ENCODE measurements at regions not wholly inside any gene's neighbourhood (a gene's known extent, or its start where the extent isn't known, plus 50 kb on each side); places are given as distances from the start of the nearest gene placed in this dataset.
"Not testable (repeated sequence)": the region's sequence is repeated elsewhere in the genome, so short reads cannot be mapped to it uniquely, and the experiment has no call there.

DNA sequence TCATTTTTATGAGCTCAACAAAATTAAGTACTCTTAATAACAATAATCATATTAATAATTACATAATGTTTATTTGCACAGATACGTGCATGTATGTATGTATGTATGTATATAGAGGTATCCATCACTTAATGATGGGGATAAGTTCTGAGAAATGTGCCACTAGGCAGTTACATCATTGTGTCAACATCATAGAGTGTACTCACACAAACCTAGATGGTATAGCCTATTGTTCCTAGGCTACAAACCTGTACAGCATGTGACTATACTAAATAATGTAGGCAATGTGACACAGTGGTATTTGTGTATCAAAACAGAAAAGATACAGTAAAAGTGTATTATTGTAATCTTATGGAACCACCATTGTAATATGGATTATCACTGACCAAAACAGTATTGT, 874.7 kb upstream of the GBE1 start:
- no peak for DNase-seq
- no peak overlapping the region for H3K9ac ChIP-seq
- no peaks in the 10 kb centered on the region for H4K20me1 ChIP-seq (ENCODE audit: insufficient read depth)
- H3K79me2 ChIP-seq (ENCODE audit: insufficient read depth), result no peaks in the 10 kb centered on the region
- no peaks in the 10 kb centered on the region for H3K9me3 ChIP-seq (ENCODE audit: low read depth)
- no peaks in the 10 kb centered on the region for H3K27me3 ChIP-seq (replicated peaks; ENCODE audit: insufficient read depth)
- in situ Hi-C loops (cut with MboI), result no loop called here
- H3K9me2 ChIP-seq (ENCODE audit: insufficient read depth), result no peaks in the 10 kb centered on the region
- no peaks in the 10 kb centered on the region for H3F3A ChIP-seq (ENCODE audit: insufficient read depth)
- no peak overlapping the region for H3K4me3 ChIP-seq
- 2 to 15% methylated on average over 1 of the region's 1 CpG for whole genome bisulfite sequencing, 2 experiments (ENCODE audit: low coverage in 1 of 2, low lambda C conversion rate in 2 of 2, missing lambda C conversion rate in 2 of 2)
- H3K4me1 ChIP-seq (ENCODE audit: insufficient read depth), result no peaks in the 10 kb centered on the region
- no peak overlapping the region for H2AFZ ChIP-seq
- TF ChIP-seq EZH2phosphoT487 (IDR thresholded peaks at IDR 0.05; ENCODE audit: insufficient read depth, low read depth) (no peak), EZH2 (IDR thresholded peaks at IDR 0.05; ENCODE audit: insufficient read depth, poor library complexity, severe bottlenecking) (no peak)
- no peaks in the 10 kb centered on the region for H3K36me3 ChIP-seq (ENCODE audit: low read depth)
- H3K27ac ChIP-seq, result no peak overlapping the region
- no peak overlapping the region for H3K4me2 ChIP-seq (ENCODE audit: unreplicated experiment)

DNA sequence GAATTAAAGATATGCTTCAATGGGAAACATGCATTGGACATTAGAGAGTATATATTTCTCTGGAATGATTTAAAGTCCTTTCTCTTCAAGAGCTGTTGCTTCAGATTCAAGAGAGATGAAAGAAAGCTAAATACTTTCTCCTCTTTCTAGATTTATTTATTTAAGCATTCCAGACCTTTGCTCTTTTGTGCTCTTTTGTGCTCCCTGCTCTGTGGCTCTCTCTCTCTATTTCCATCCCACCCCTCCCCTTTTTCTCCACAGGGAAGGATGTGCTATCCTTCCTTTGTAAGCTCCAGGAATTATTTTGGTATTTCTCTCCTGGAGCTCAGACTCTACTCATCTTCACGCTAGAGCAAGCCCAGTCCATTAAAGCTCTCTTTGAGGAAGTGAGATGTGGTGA, 871.9 kb upstream of the GBE1 start:
- 9 to 24% methylated on average over 1 of the region's 1 CpG for WGBS, 2 experiments (ENCODE audit: low coverage in 1 of 2, low lambda C conversion rate in 2 of 2, missing lambda C conversion rate in 2 of 2)
- in situ Hi-C loops (cut with MboI), result no loop called here
- Histone ChIP-seq H3K79me2 (ENCODE audit: insufficient read depth) (no peaks in the 10 kb centered on the region), H3F3A (ENCODE audit: insufficient read depth) (no peaks in the 10 kb centered on the region), H3K27ac (no peak overlapping the region), H3K4me1 (ENCODE audit: insufficient read depth) (no peaks in the 10 kb centered on the region), H2AFZ (no peak overlapping the region), H3K27me3 (replicated peaks; ENCODE audit: insufficient read depth) (no peaks in the 10 kb centered on the region), H3K9me3 (ENCODE audit: low read depth) (no peaks in the 10 kb centered on the region), H4K20me1 (ENCODE audit: insufficient read depth) (no peaks in the 10 kb centered on the region), H3K4me3 (no peak overlapping the region), H3K9me2 (ENCODE audit: insufficient read depth) (no peaks in the 10 kb centered on the region), H3K9ac (no peak overlapping the region), H3K36me3 (ENCODE audit: low read depth) (no peaks in the 10 kb centered on the region), H3K4me2 (ENCODE audit: unreplicated experiment) (no peak overlapping the region)
- no peak for DNase-seq
- TF ChIP-seq EZH2phosphoT487 (IDR thresholded peaks at IDR 0.05; ENCODE audit: insufficient read depth, low read depth) (no peak), EZH2 (IDR thresholded peaks at IDR 0.05; ENCODE audit: insufficient read depth, poor library complexity, severe bottlenecking) (no peak)

DNA sequence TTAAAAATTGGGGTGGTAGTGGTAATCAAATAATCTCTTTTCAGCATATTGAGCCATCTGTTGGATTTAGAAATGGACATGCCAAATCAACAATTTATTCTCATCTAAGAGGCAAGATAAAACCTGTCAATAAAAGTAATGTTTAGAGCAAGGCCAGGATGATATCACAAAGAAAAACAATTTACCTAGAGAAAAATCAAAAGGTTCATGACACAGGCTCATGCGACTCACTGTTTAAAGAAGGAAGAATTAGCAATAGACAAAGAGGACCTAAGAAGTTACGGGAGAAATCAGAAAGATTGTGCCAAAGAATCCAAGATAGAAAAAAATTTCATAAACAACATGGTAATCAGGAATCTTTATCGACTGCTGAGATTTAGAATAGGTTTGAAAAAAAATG, 868.5 kb upstream of the GBE1 start:
- Histone ChIP-seq H3F3A (ENCODE audit: insufficient read depth) (no peaks in the 10 kb centered on the region), H3K4me2 (ENCODE audit: unreplicated experiment) (no peak overlapping the region), H3K4me1 (ENCODE audit: insufficient read depth) (no peaks in the 10 kb centered on the region), H3K27ac (no peak overlapping the region), H2AFZ (no peak overlapping the region), H3K79me2 (ENCODE audit: insufficient read depth) (no peaks in the 10 kb centered on the region), H3K9me2 (ENCODE audit: insufficient read depth) (no peaks in the 10 kb centered on the region), H3K9ac (no peak overlapping the region), H3K27me3 (replicated peaks; ENCODE audit: insufficient read depth) (no peaks in the 10 kb centered on the region), H3K36me3 (ENCODE audit: low read depth) (no peaks in the 10 kb centered on the region), H3K9me3 (ENCODE audit: low read depth) (no peaks in the 10 kb centered on the region), H3K4me3 (no peak overlapping the region), H4K20me1 (ENCODE audit: insufficient read depth) (no peaks in the 10 kb centered on the region)
- no peak for DNase-seq
- in situ Hi-C loops (cut with MboI), result no loop called here
- TF ChIP-seq EZH2 (IDR thresholded peaks at IDR 0.05; ENCODE audit: insufficient read depth, poor library complexity, severe bottlenecking) (no peak), EZH2phosphoT487 (IDR thresholded peaks at IDR 0.05; ENCODE audit: insufficient read depth, low read depth) (no peak)
- 31 to 33% methylated on average over 3 of the region's 3 CpGs for WGBS, 2 experiments (ENCODE audit: low coverage in 1 of 2, low lambda C conversion rate in 2 of 2, missing lambda C conversion rate in 2 of 2)

DNA sequence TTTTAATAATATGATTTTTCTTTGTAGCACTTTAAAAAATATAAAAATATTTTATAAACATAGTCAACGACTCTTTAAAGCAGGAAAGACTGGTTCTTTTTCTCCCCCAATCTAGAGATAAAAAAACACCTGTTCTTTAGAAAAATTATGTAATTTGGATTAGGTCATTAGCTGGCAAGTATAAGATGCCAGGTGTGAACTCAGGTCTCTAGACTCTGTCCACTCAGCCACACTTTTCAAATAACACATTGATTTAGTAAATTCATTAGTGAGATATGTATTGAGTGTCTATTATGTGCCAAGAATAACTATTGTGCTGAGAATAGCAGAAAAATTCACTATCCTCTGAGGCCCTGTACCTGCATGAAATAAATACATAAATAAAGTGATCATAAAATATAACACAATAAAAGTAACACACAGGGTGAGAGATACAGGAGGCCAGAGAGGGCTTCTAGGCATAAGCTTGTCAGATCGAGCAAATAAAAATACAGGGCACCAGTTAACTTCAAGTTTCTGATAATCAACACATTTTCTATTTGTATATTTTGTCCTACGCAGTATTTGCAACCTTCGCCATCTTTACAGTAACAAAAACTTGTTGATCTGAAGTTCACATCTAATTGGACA, 867.1 kb upstream of the GBE1 start:
- no peaks in the 10 kb centered on the region for H3K9me3 ChIP-seq (ENCODE audit: low read depth)
- H3K36me3 ChIP-seq (ENCODE audit: low read depth), result no peaks in the 10 kb centered on the region
- DNase-seq, result no peak
- H3K27me3 ChIP-seq (replicated peaks; ENCODE audit: insufficient read depth), result no peaks in the 10 kb centered on the region
- H3F3A ChIP-seq (ENCODE audit: insufficient read depth), result no peaks in the 10 kb centered on the region
- no peak for TF ChIP-seq EZH2phosphoT487 (IDR thresholded peaks at IDR 0.05; ENCODE audit: insufficient read depth, low read depth)
- TF ChIP-seq EZH2 (IDR thresholded peaks at IDR 0.05; ENCODE audit: insufficient read depth, poor library complexity, severe bottlenecking), result no peak
- in situ Hi-C loops (cut with MboI), result no loop called here
- no peak overlapping the region for H3K9ac ChIP-seq
- no peaks in the 10 kb centered on the region for H3K4me1 ChIP-seq (ENCODE audit: insufficient read depth)
- H3K79me2 ChIP-seq (ENCODE audit: insufficient read depth), result no peaks in the 10 kb centered on the region
- no peak overlapping the region for H2AFZ ChIP-seq
- no peak overlapping the region for H3K4me2 ChIP-seq (ENCODE audit: unreplicated experiment)
- WGBS, 2 experiments (ENCODE audit: low coverage in 1 of 2, low lambda C conversion rate in 2 of 2, missing lambda C conversion rate in 2 of 2), result 38 to 46% methylated on average over 4 of the region's 4 CpGs
- no peak overlapping the region for H3K27ac ChIP-seq
- H3K9me2 ChIP-seq (ENCODE audit: insufficient read depth), result no peaks in the 10 kb centered on the region
- H3K4me3 ChIP-seq, result no peak overlapping the region
- H4K20me1 ChIP-seq (ENCODE audit: insufficient read depth), result no peaks in the 10 kb centered on the region

DNA sequence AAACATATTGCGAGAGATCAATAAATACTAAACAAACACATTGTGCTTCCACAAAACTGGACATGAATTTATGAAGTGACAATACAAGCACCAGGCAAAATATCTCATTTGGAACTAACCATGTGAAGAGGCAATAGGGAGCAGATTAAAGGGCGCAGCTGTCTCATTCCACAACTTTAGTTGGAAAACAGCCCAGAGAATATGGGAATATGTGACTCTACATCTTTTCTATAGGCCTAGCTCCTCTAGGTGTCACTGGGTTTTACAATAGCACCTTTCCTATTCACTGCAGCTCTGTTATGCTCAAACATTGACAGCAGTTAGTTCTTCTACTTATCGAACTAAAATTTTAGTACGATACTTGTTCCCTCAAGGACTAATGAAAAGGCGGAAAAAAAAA, 866.3 kb upstream of the GBE1 start:
- Histone ChIP-seq H2AFZ (no peak overlapping the region), H3K27me3 (replicated peaks; ENCODE audit: insufficient read depth) (no peaks in the 10 kb centered on the region), H3K4me3 (no peak overlapping the region), H4K20me1 (ENCODE audit: insufficient read depth) (no peaks in the 10 kb centered on the region), H3F3A (ENCODE audit: insufficient read depth) (no peaks in the 10 kb centered on the region), H3K4me2 (ENCODE audit: unreplicated experiment) (no peak overlapping the region), H3K27ac (no peak overlapping the region), H3K9me3 (ENCODE audit: low read depth) (no peaks in the 10 kb centered on the region), H3K9me2 (ENCODE audit: insufficient read depth) (no peaks in the 10 kb centered on the region), H3K79me2 (ENCODE audit: insufficient read depth) (no peaks in the 10 kb centered on the region), H3K4me1 (ENCODE audit: insufficient read depth) (no peaks in the 10 kb centered on the region), H3K9ac (no peak overlapping the region), H3K36me3 (ENCODE audit: low read depth) (no peaks in the 10 kb centered on the region)
- DNase-seq, result no peak
- in situ Hi-C loops (cut with MboI), result no loop called here
- TF ChIP-seq EZH2 (IDR thresholded peaks at IDR 0.05; ENCODE audit: insufficient read depth, poor library complexity, severe bottlenecking), result no peak
- TF ChIP-seq EZH2phosphoT487 (IDR thresholded peaks at IDR 0.05; ENCODE audit: insufficient read depth, low read depth), result no peak
- WGBS, 2 experiments (ENCODE audit: low coverage in 1 of 2, low lambda C conversion rate in 2 of 2, missing lambda C conversion rate in 2 of 2), result 44 to 46% methylated on average over 5 of the region's 5 CpGs

DNA sequence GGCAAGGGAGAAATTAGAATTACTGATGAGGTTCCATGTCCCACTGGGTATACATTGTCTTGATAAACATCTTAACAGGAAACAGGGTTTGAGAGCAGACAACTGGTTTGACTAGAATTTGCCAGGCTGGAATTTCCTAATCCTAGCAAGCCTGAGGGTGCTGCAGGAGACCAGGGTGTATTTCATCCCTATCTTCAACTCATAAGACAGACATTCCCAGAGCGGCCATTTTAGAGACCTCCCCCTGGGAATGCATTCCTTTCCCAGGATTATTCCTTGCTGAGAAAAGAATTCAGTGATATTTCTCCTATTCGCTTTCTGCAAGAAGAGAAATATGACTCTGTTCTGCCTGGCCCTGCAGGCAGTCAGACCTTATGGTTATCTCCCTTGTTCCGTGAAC, 859.3 kb upstream of the GBE1 start:
- H4K20me1 ChIP-seq (ENCODE audit: insufficient read depth); H3K27me3 ChIP-seq (replicated peaks; ENCODE audit: insufficient read depth); H3K27ac ChIP-seq; H3K9ac ChIP-seq; H2AFZ ChIP-seq; H3K9me3 ChIP-seq (ENCODE audit: low read depth); H3K4me2 ChIP-seq (ENCODE audit: unreplicated experiment); H3K79me2 ChIP-seq (ENCODE audit: insufficient read depth); H3K4me3 ChIP-seq; DNase-seq; H3K36me3 ChIP-seq (ENCODE audit: low read depth); H3F3A ChIP-seq (ENCODE audit: insufficient read depth); H3K4me1 ChIP-seq (ENCODE audit: insufficient read depth); in situ Hi-C loops (cut with MboI); H3K9me2 ChIP-seq (ENCODE audit: insufficient read depth): not testable (repeated sequence)
- 33 to 44% methylated on average over 3 of the region's 3 CpGs for WGBS, 2 experiments (ENCODE audit: low coverage in 1 of 2, low lambda C conversion rate in 2 of 2, missing lambda C conversion rate in 2 of 2)
